Coronary artery (tissue), 2 donors: ENCODE measurements at regions not wholly inside any gene's neighbourhood (a gene's known extent, or its start where the extent isn't known, plus 50 kb on each side); places are given as distances from the start of the nearest gene placed in this dataset.
"Not testable (repeated sequence)": the region's sequence is repeated elsewhere in the genome, so short reads cannot be mapped to it uniquely, and the experiment has no call there.

Source experiments
- DNase-seq: peaks from one replicate; pipeline ENCODE4 v3.0.0-alpha.2; 2017; ENCODE audit warnings: low spot score
- H3K27ac ChIP-seq, 2 donors: fragments of 200-600 bp; sonication (generic); one replicate each; pipeline ENCODE4 v1.5.1; 2016 to 2019
- H3K4me3 ChIP-seq: fragments of 200-600 bp; sonication (generic); 2 replicates; pipeline ENCODE4 v1.5.1; 2016; ENCODE audit warnings: mild to moderate bottlenecking, moderate library complexity
- TF ChIP-seq, protein P1 (sequence below): fragments of 200-600 bp; sonication (generic); IDR thresholded peaks from one replicate; pipeline ENCODE4 v1.5.1; 2019; ENCODE audit warnings: antibody characterized with exemption

DNA sequence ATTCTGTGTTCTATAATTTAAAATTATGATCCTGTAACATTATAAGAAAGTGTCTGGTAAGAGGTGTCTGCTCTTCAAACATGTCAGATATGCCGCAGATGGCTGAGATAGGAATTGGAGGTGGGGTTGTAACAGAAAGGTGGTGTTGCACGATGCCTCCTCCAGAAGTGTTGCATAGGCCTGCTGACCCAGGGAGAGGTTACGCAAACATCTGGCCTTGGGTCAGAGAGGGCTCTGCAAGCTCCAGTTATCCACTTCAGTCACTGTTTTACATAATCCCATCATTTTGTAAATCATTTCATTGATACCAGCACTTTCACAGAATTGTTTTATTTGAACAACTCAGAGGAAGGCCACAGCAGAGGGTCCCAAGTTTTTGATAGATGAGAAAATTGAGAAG, 256.5 kb downstream of the OSR1 start:
- H3K27ac ChIP-seq, result no peak overlapping the region
- H3K4me3 ChIP-seq, result no peak overlapping the region
- TF ChIP-seq, protein P1, sequence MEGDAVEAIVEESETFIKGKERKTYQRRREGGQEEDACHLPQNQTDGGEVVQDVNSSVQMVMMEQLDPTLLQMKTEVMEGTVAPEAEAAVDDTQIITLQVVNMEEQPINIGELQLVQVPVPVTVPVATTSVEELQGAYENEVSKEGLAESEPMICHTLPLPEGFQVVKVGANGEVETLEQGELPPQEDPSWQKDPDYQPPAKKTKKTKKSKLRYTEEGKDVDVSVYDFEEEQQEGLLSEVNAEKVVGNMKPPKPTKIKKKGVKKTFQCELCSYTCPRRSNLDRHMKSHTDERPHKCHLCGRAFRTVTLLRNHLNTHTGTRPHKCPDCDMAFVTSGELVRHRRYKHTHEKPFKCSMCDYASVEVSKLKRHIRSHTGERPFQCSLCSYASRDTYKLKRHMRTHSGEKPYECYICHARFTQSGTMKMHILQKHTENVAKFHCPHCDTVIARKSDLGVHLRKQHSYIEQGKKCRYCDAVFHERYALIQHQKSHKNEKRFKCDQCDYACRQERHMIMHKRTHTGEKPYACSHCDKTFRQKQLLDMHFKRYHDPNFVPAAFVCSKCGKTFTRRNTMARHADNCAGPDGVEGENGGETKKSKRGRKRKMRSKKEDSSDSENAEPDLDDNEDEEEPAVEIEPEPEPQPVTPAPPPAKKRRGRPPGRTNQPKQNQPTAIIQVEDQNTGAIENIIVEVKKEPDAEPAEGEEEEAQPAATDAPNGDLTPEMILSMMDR, result no peak
- DNase-seq, result no peak

GRCh38 chr2:19100570-19100969, 257.9 kb downstream of the OSR1 start:
- no peak for DNase-seq
- Histone ChIP-seq H3K27ac (no peak overlapping the region), H3K4me3 (no peak overlapping the region)
- TF ChIP-seq, protein P1, result no peak

DNA sequence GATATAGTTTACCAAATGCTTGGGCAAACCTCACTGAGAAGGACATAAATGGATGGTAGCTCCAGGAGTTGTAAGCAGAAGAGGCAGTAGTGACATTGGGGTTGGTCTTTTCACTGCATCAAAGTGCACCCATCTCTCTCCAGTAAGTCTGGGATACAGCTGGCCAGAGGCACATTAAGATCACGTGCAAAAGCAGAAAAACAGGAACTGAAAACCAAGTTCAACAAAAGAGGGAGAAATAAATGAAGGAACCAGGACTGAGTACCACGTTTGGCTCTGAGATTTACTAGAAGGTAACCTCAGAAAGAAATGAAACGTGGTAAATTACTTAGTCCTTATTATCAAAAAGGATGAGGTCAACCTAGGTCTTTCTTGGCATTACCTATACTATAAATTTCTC, 259.2 kb downstream of the OSR1 start:
- Histone ChIP-seq H3K27ac (no peak overlapping the region), H3K4me3 (no peak overlapping the region)
- no peak for DNase-seq
- TF ChIP-seq, protein P1, result no peak

DNA sequence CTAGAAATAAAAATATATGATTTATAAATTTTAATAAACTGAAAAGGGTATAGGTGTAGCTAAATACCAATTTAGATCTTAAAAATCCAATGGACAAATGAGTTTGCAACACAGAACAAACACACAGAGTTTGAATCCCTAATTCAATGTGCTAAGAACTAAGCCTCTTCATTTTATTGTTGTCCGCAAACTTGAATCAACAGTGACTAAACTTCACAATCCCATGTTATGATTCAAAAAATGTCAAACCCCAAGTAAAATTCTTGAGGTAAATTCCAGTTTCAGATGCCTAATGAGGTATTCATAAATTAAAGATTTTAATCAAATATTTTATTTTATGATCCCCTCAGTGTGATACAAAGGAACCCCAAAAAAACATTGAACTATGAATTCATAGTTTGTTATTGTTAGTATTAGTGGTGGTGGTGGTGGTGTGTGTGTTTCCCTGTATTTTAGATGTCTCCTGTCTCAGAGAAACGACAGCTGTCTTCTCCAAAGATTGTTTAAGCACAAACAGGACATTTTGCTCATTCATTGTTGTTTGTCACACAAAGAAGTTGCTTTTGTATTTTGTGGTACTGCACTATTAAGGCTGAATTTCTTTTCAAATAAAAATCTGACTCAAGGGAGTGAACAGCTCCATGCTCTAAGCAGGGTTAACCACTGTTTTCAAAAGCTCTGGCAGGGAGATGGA, 259.8 kb downstream of the OSR1 start:
- no peak overlapping the region for H3K4me3 ChIP-seq
- TF ChIP-seq, protein P1, result no peak
- DNase-seq, result no peak
- H3K27ac ChIP-seq, result no peak overlapping the region

- not testable (repeated sequence) for DNase-seq, H3K27ac ChIP-seq
Observed at GRCh38 chr2:19089476-19089875, 268.9 kb downstream of the OSR1 start.

GRCh38 chr2:19086231-19086651, 272.2 kb downstream of the OSR1 start:
- no peak overlapping the region for H3K27ac ChIP-seq
- TF ChIP-seq, protein P1, result no peak
- no peak overlapping the region for H3K4me3 ChIP-seq
- no peak for DNase-seq

More at GRCh38 chr2:19089476-19089875, 268.9 kb downstream of the OSR1 start:
- not testable (repeated sequence) for H3K4me3 ChIP-seq

GRCh38 chr2:19078709-19079108, 279.7 kb downstream of the OSR1 start:
- TF ChIP-seq, protein P1, result no peak
- Histone ChIP-seq H3K27ac (no peak overlapping the region), H3K4me3 (no peak overlapping the region)
- no peak for DNase-seq
